ENCODE measurements at regions not wholly inside any gene's neighbourhood (a gene's known extent, or its start where the extent isn't known, plus 50 kb on each side); places are given as distances from the start of the nearest gene placed in this dataset.

GRCh38 chr1:34270181-34270580 is 93.5 kb downstream of the C1orf94 start:
- no peak overlapping the region for H3K4me3 ChIP-seq (ENCODE audit: low read depth, low read length)
- peak; percentile 11 for DNase-seq (ENCODE audit: low read depth)
- TF ChIP-seq CTCF (IDR thresholded peaks at IDR 0.05; ENCODE audit: insufficient read depth, low read length), result no peak

- DNase-seq (ENCODE audit: low read depth), result no peak
- H3K4me3 ChIP-seq (ENCODE audit: low read depth, low read length), result no peak overlapping the region
- TF ChIP-seq CTCF (IDR thresholded peaks at IDR 0.05; ENCODE audit: insufficient read depth, low read length), result no peak
Measured at GRCh38 chr1:34272152-34272551, 95.4 kb downstream of the C1orf94 start.

DNA sequence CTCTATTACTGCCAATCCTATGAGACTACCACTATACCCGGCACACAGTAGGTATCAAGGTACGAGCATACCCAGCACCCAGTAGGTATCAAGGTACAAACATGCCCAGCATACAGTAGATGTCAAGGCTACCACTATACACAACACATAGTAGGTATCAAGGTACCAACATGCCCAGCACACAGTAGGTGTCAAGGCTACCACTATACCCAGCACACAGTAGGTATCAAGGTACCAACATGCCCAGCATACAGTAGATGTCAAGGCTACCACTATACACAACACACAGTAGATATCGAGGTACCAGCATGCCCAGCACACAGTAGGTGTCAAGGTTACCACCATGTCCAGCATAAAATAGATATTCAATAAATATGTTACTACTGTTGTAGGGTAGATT is 98.4 kb downstream of the C1orf94 start:
- no peak for TF ChIP-seq CTCF (IDR thresholded peaks at IDR 0.05; ENCODE audit: insufficient read depth, low read length)
- H3K4me3 ChIP-seq (ENCODE audit: low read depth, low read length), result no peak overlapping the region
- DNase-seq (ENCODE audit: low read depth), result no peak

DNA sequence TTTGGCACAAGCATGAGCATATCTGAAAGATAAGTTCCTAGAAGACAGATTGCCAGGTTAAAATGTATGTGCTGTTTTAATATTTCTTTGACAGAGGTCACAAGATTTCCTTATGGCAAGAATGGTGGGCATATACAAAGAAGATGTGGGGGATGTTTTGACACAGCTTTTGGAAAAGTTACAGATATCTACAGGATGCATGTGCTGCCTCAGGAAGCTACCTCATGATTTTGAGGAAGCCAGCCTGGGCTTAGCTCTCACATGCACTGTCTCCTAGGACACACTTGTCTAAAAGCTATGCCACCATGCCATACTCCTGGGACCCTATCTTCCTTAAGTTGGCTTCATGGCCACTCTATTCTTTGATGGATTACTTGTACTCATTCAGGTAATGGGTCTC is 99.9 kb downstream of the C1orf94 start:
- DNase-seq (ENCODE audit: low read depth), result no peak
- H3K4me3 ChIP-seq (ENCODE audit: low read depth, low read length), result no peak overlapping the region
- TF ChIP-seq CTCF (IDR thresholded peaks at IDR 0.05; ENCODE audit: insufficient read depth, low read length), result no peak

DNA sequence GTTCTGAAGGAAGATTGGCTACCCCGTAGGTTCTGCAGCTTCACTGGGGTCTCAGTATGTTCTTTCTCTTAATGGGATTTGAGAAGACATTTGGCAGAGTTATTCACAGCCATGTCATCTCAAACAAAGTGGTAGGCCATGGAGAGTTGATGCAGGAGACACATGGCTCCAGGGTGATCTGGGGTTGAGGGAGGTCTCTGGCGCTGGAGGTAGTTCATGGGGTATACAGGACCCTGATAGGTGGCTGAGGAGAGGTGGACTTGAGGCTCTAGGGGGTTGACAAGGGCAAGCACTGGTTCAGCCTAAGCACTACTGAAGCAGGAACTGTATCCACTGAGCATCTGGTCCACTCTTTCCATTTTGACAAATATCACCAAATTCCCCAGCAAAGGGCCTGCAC is 100.4 kb downstream of the C1orf94 start:
- TF ChIP-seq CTCF (IDR thresholded peaks at IDR 0.05; ENCODE audit: insufficient read depth, low read length), result no peak
- H3K4me3 ChIP-seq (ENCODE audit: low read depth, low read length), result no peak overlapping the region
- no peak for DNase-seq (ENCODE audit: low read depth)

- DNase-seq (ENCODE audit: low read depth), result no peak
- no peak for TF ChIP-seq CTCF (IDR thresholded peaks at IDR 0.05; ENCODE audit: insufficient read depth, low read length)
- no peak overlapping the region for H3K4me3 ChIP-seq (ENCODE audit: low read depth, low read length)
Measured at GRCh38 chr1:34278211-34278610, 101.5 kb downstream of the C1orf94 start.

DNA sequence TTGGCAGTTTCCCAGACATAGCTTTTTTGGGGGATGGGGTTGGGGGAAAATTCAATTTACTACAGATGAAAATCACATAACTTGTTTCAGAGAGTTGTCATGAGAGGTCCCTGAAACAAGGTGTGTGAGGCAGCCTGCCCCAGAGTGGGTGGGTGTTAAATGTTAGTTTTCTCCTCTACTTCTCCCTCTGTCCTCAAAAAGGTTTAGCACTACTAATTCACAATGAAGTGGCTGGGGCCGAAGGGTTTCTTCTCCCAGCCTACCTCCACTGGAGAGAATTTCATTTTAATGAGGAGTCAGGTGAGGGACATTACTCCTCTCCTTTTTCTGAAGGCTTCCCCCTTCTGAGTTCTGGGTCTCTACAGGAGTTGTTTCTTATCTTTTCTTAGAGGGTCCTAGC is 103.3 kb downstream of the C1orf94 start:
- no peak for DNase-seq (ENCODE audit: low read depth)
- no peak overlapping the region for H3K4me3 ChIP-seq (ENCODE audit: low read depth, low read length)
- no peak for TF ChIP-seq CTCF (IDR thresholded peaks at IDR 0.05; ENCODE audit: insufficient read depth, low read length)
